GM12873 (cell line): ENCODE measurements at regions not wholly inside any gene's neighbourhood (a gene's known extent, or its start where the extent isn't known, plus 50 kb on each side); places are given as distances from the start of the nearest gene placed in this dataset.

Experiments
- TF ChIP-seq, protein P1 (sequence below): IDR thresholded peaks from 2 replicates; pipeline ENCODE4 v1.5.1; 2012; ENCODE audit warnings: low read depth, mild to moderate bottlenecking, moderate library complexity, low read length, control low read depth; ENCODE audit not compliant: insufficient read depth; ENCODE audit errors: missing control alignments

DNA sequence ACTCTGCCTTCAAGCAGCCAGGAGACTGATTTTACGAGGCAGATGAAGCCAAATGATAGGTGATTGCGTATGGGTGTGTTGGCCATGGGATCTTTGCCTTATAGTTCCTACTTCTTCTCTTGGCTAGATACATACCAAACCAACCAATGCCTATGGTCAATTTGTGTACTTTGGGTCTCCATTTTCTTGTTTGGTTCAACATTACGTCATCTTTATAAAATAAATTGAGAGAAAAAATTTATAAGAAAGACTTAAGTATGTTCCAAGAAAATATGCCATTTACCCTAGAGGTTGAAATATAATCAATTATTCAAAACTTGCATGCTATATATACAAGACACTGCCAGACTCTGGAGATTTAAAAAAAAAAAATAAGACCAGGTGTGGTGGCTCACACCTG lies 150.9 kb downstream of the SP3 start:
- TF ChIP-seq, protein P1, sequence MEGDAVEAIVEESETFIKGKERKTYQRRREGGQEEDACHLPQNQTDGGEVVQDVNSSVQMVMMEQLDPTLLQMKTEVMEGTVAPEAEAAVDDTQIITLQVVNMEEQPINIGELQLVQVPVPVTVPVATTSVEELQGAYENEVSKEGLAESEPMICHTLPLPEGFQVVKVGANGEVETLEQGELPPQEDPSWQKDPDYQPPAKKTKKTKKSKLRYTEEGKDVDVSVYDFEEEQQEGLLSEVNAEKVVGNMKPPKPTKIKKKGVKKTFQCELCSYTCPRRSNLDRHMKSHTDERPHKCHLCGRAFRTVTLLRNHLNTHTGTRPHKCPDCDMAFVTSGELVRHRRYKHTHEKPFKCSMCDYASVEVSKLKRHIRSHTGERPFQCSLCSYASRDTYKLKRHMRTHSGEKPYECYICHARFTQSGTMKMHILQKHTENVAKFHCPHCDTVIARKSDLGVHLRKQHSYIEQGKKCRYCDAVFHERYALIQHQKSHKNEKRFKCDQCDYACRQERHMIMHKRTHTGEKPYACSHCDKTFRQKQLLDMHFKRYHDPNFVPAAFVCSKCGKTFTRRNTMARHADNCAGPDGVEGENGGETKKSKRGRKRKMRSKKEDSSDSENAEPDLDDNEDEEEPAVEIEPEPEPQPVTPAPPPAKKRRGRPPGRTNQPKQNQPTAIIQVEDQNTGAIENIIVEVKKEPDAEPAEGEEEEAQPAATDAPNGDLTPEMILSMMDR, result no peak

DNA sequence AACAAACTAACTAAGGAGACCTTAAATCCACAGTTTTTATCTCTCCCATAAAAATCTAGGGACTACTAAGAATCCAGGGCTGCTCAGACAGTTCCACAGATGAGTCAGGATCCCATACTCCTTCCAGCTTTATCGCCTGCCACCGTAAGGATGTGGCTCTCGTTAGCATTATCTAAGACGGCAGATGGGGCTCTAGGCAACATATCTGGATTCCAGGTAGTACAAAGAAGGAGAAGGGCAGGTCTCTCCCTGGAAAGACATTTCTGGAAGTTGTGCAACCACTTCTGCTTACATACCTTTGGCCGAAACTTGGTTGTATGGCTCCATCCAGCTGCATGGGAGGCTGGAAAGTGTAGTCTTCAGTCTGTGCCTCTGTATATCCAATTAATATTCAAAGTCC lies 149.4 kb downstream of the SP3 start:
- TF ChIP-seq, protein P1, result no peak

DNA sequence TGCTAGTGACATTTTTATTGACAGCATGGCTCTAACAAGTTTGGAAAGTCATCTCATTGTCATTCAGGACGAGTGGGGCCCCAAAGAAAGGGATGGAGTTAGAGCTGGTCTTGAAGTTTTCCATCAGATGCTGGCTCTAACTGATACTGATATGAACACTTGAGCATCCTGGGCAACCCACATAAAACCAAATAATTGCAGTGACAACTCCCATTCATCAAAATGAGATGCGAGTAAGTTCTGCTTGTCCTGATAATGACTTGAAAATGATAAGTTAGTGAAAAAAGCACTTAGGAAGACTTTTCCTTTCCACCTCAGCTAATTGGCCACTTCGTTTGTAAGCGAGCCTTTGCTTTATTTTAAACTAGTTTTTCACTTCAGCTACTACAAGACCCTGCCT lies 147.6 kb downstream of the SP3 start:
- TF ChIP-seq, protein P1, result no peak

DNA sequence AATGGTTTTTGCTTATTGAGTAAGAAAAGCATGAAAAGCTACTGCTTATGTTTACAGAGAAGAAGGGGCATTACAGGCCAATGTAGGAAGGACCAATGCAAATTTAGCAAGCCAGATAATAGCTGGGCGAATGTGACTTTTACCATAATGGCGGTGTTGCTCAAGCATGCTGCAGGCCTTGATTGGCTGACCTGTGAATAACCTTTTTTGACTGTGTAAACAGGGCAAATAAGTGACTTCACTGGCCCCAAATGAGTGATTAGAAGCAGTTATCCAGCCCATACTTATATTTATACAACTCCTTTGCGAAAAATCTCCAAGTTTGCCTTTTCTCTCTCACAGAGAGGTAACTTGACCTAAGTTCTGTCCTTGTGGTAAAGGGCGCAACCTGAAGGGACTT lies 146.9 kb downstream of the SP3 start:
- TF ChIP-seq, protein P1, result no peak

DNA sequence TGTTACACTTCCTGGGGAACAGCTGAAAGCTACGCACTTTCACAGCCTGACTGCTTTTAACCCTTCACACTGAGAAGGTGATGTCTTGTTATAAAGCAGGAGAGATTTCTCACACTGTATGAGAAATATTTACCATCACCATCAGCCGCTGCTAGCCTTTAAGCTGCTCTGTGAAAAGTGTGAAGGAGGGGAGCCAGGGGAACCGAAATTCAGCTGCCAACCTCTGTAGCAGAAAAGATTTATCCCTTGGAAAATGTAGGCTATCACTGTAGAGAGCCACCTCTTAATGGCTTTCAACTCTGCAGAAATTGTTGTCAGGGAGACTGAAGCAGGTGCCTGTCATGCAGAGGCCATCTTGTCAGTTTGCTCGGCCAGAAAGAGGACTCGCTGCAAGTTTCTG lies 145.3 kb downstream of the SP3 start:
- TF ChIP-seq, protein P1, result no peak

DNA sequence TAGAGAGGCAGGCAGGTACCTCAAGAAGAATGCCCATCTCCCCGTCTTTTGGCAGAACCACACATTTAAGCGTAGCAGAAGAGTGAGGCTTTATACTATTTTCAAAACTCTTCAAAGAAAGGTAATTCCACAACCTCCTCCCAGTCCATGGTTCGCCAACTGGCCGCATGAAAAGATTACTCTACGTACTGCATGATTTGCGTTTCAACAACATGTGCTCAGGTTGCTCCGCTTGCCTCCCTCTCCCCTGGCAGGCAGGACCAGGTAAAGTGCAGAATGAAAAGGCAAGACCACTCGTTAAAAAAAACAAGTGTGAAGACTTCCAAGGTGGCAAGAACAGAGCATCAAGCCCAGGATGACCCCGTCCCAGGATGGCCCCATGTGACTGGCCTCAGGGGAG lies 143.7 kb downstream of the SP3 start:
- TF ChIP-seq, protein P1, result no peak

DNA sequence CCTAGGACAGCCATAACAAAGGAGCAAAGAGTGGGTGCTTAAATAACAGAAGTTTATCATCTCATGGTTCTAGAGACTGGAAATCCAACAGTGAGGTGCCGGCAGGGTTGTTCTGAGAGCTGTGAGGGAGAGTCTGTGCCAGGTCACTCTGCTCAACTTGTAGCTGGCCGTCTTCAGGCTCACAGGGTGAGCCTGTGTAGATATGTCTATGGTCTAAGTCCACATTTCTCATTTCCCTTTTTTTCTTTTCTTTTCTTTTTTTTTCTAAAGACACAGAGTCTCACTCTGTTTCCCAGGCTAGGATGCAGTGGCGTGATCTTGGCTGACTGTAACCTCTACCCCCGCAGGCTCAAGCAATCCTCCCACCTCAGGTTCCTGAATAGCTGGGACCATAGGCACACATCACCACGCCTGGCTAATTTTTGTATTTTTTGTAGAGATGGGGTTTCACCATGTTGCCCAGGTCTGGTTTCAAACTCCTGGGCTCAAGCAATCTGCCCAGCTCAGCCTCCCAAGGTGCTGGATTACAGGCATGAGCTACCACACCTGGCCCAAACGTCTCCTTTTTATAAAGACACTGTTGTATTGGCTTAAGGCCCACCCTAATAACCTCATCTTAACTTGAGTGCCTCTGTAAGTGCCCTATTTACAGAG lies 142.2 kb downstream of the SP3 start:
- TF ChIP-seq, protein P1, result no peak

DNA sequence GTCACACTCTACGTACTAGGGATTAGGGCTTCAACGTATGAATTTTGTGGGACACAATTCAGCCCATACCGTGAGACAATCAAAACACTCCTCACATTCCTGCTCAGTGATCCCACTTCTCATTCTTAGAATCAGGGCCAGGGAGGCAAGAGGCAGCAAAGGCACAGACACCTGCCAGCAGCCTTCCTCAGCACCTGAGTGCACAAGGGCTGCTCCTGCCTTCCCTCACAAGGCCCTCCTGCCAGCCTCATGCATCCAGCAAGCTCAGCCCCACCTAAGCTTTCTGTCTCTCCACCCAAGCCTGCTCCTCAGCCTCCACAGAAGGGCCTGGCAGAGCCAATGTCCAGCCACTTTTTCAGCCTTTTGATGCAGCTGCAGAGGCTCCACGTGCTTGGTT lies 141.6 kb downstream of the SP3 start:
- TF ChIP-seq, protein P1, result no peak
